Erythroblast (primary cell): ENCODE measurements at regions not wholly inside any gene's neighbourhood (a gene's known extent, or its start where the extent isn't known, plus 50 kb on each side); places are given as distances from the start of the nearest gene placed in this dataset.
"Not testable (repeated sequence)": the region's sequence is repeated elsewhere in the genome, so short reads cannot be mapped to it uniquely, and the experiment has no call there.

ENCODE experiments used
- DNase-seq, 2 experiments: peaks; one replicate each; lab custom pipeline; 2025; lab: John Stamatoyannopoulos, UW
- GATA1 ChIP-seq: IDR thresholded peaks from 2 replicates; pipeline ENCODE4 v1.6.1; 2011; ENCODE audit warnings: low read depth, mild to moderate bottlenecking, control low read depth, low read length, moderate library complexity
- POLR2A ChIP-seq: IDR thresholded peaks from 2 replicates; pipeline ENCODE4 v1.6.1; 2011; ENCODE audit warnings: mild to moderate bottlenecking, low read length

GRCh38 chrX:109782994-109783700 is 50.1 kb upstream of the ACSL4 start:
- no peak for TF ChIP-seq POLR2A
- DNase-seq, result no peak

DNA sequence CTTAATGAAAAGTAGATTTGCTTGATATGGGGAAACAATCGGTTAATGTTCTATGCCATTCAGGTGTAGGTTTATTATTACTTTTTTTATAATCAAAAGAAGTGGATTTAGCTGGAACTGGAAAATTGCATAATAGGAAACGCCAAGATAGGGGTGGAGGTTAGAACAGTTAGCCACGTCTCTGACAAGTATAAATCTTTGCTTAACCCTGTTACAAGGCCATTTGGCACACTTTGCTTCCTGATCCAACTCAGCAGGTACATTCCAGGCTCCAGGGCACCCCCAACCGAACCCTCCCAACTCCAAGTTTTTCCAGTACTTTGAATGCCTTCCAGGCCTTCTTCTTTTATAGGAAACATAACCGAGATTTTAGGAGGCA is 50.6 kb upstream of the ACSL4 start:
- DNase-seq, result no peak
- TF ChIP-seq GATA1 (no peak), POLR2A (no peak)

DNA sequence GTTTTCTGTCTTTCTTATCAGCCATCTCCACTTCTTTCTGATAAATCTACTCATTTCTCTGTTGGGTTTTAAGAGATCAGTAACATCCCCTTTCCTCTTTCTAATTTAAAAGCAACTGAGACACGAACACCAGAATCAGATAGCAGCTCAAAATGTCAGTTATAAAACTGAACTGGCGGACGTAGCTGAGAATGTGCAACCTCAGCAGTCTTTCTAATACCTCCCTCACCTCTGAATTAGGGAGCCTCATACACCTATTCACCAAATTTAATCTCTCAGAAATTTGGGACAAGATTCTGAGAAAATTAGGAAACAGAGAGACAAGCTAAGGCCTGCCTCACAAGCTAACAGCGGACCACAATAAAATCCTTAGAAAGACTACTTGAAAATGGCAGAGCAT is 52.0 kb upstream of the ACSL4 start:
- TF ChIP-seq GATA1 (no peak), POLR2A (no peak)
- peak in 1 of 2 experiments; percentile 0 for DNase-seq

DNA sequence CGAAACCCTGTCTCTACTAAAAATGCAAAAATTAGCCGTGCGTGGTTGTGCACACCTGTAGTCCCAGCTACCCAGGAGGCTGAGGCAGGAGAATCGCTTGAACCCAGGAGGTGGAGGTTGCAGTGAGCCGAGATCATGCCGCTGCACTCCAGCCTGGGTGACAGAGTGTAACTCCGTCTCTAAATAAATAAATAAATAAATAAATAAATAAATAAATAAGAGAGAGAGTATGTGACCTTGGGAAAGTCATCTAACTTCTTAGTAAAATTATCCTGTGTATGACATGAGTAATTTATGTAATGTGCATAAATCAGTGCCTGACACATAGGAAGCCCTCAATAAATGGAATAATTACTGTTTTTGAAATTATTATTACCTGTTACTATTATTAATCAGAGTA is 57.5 kb upstream of the ACSL4 start:
- not testable (repeated sequence) for DNase-seq

DNA sequence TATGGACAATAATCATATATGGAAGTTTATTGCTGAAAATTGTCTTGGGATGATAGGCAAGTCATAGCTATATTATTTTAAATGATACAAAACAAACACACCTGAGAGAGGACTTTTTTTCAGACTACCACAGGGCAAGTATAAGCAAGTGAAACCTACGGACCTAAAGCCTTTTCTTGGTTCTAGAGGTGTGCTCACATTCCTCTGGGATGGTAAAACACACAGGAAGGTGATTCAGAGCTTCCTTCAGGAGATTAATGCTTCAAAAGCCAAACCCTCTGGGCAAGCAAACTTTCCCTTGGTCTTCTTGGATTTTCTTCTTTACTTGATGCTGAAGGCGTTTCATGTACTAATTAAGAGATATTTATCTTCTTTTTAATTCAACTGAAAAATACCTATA is 60.1 kb upstream of the ACSL4 start:
- DNase-seq, result no peak
- TF ChIP-seq GATA1, result no peak
- TF ChIP-seq POLR2A, result no peak

DNA sequence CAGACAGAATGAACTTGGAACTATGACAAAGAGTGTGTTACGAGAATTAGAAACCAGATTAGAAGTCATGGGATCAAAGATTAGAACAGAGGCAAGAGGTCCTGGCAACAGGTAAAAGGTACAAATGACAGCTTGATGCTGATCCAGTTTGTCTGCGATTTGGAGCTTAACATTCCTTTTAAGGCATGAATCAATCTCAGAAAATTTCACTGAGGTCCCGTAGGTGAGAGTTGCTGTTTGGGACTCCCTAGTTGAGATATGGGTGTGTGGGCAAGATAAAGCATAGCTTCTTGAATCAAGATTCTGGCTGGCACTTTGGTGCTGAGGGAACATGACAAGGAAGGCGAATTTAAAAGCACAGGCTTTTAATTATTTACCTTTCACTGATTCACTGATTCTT is 62.6 kb upstream of the ACSL4 start:
- no peak for DNase-seq
- TF ChIP-seq GATA1 (no peak), POLR2A (no peak)

GRCh38 chrX:109797311-109797975 is 64.4 kb upstream of the ACSL4 start:
- TF ChIP-seq GATA1 (no peak), POLR2A (no peak)
- peak; percentile 4 to 56 for DNase-seq

- no peak for DNase-seq
- no peak for TF ChIP-seq POLR2A
These were observed 79.2 kb upstream of the ACSL4 start for GRCh38 chrX:109812236-109812635.

- peak; percentile 14 to 58 for DNase-seq
- TF ChIP-seq POLR2A, result no peak
- TF ChIP-seq GATA1, result no peak
These were observed 80.2 kb upstream of the ACSL4 start for GRCh38 chrX:109813236-109813635.

GRCh38 chrX:109818976-109819375 is 85.9 kb upstream of the ACSL4 start:
- TF ChIP-seq POLR2A, result no peak
- TF ChIP-seq GATA1, result no peak
- no peak for DNase-seq

DNA sequence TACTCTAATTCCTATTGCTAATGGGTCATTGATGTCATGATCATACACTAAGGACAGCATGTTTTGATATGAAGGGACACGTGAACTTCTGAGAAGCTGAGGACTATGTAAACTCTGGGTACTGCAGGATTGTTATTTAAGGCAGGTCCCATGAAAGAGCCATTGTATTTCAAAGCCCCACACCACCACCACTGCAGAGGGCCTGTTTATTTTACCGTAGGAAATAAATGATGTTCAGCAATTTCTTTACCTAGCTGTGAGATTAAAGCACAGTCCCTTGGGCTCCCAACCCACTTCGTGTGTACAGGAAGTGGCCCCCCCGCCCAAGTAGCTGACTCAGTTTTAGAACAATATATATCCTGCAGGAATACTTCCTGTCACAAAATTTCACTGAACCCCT is 89.8 kb upstream of the ACSL4 start:
- TF ChIP-seq POLR2A, result no peak
- TF ChIP-seq GATA1, result no peak
- no peak for DNase-seq

GRCh38 chrX:109826954-109827708 is 94.1 kb upstream of the ACSL4 start:
- no peak for DNase-seq
- TF ChIP-seq GATA1 (no peak), POLR2A (no peak)

DNA sequence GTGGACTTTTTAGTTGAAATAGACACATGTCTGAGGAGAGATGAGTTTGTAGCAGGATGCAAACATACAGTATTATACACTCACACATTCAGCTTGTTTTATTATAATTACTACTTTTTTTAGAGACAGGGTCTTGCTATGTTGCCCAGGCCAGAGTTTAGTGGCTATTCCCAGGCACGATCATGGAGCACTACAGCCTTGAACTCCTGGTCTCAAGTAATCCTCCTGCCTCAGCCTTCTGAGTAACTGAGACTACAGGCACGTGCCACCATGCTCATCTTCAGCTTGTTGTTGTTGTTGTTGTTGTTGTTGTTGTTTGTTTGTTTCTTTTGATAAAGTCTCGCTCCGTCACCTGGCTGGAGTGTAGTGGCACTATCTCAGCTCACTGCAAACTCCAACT is 94.7 kb upstream of the ACSL4 start:
- TF ChIP-seq POLR2A (no peak), GATA1 (no peak)
- no peak for DNase-seq

GRCh38 chrX:109830157-109830703 is 97.2 kb upstream of the ACSL4 start:
- TF ChIP-seq GATA1, result no peak
- TF ChIP-seq POLR2A, result no peak
- no peak for DNase-seq

GRCh38 chrX:109830704-109831206 is 97.7 kb upstream of the ACSL4 start:
- TF ChIP-seq POLR2A, result no peak
- no peak for TF ChIP-seq GATA1
- DNase-seq, result no peak
